Kidney (tissue), 13 donors: ENCODE measurements at regions not wholly inside any gene's neighbourhood (a gene's known extent, or its start where the extent isn't known, plus 50 kb on each side); places are given as distances from the start of the nearest gene placed in this dataset.

Experiments used
- DNase-seq, 5 donors: peaks; one replicate each; pipeline ENCODE4 v3.0.0-alpha.2; 2013 to 2020
- FAIRE-seq: peaks from 2 replicates; lab custom pipeline; 2012; peaks lifted over from hg19 to GRCh38; lab: Jason Lieb, UNC
- H3K27ac ChIP-seq, 2 donors: one replicate each; pipeline ENCODE4 v1.7.0; 2013; ENCODE audit warnings: low read depth in 2 of 2, low read length in 2 of 2, inconsistent platforms in 1 of 2
- H3K27me3 ChIP-seq: one replicate; pipeline ENCODE4 v1.7.1; 2013; ENCODE audit warnings: low read length, inconsistent platforms; ENCODE audit not compliant: control insufficient read depth, insufficient read depth
- H3K36me3 ChIP-seq, 3 donors: one replicate each; pipeline versions ENCODE4 v1.7.0 to v1.7.1; 2013; ENCODE audit warnings: low read length in 3 of 3, control low read depth in 1 of 3, inconsistent platforms in 1 of 3; ENCODE audit not compliant: insufficient read depth in 3 of 3, control insufficient read depth in 2 of 3
- H3K4me1 ChIP-seq, 3 donors: one replicate each; pipeline versions ENCODE4 v1.7.0 to v1.7.1; 2013; ENCODE audit warnings: low read length in 3 of 3, inconsistent platforms in 1 of 3, low read depth in 1 of 3; ENCODE audit not compliant: control insufficient read depth in 2 of 3, insufficient read depth in 2 of 3
- H3K4me3 ChIP-seq, 3 donors: one replicate each; pipeline versions ENCODE4 v1.7.0 to v1.8.1; 2013; ENCODE audit warnings: low read length in 3 of 3, control low read depth in 1 of 3, inconsistent platforms in 1 of 3
- H3K9ac ChIP-seq, 3 donors: one replicate each; pipeline versions ENCODE4 v1.7.0 to v1.7.1; 2013; ENCODE audit warnings: low read length in 3 of 3, control low read depth in 1 of 3, inconsistent platforms in 1 of 3
- H3K9me3 ChIP-seq, 3 donors: one replicate each; pipeline versions ENCODE4 v1.7.0 to v1.7.1; 2013; ENCODE audit warnings: low read length in 3 of 3, control low read depth in 1 of 3, inconsistent platforms in 1 of 3; ENCODE audit not compliant: control insufficient read depth in 2 of 3, insufficient read depth in 1 of 3
- intact Hi-C: fragments of 100-400 bp; cut with DNase I; formaldehyde crosslinking; loops from one replicate; pipeline ENCODE4 v1.11.1; 2022
- TF ChIP-seq, protein P1 (sequence below): IDR thresholded peaks from 3 replicates; pipeline ENCODE4 v1.5.1; 2012; ENCODE audit warnings: mild to moderate bottlenecking, moderate library complexity, borderline replicate concordance; ENCODE audit not compliant: insufficient read depth; ENCODE audit errors: extremely low read depth
- donor health status: control.
- donor health status: control.
- donor health status: control.
- donor health status: control.
- donor health status: control.
- donor health status: DM: yes; HTN: yes; CAD: no.
- donor health status: Normal renal cell carcinoma (clear cell type).

DNA sequence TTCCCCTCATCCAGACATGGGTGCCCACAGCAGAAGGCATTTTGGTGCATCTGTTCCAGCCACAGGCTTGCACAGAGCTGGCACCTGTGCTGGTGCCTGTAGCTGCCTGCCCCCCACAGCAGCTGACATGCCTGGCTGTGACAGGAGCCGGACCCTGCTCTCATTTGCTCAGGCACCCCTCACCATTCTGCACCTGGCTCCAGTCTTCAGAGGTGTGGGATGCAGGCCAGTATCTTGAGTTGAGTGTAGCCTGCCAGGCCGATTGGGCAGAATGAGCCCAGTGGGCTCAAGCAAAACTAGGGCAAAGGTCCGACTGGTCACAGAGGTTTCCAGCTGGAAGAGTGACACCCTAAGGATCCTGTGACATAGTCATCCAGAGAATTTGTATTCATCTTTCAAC, 887.7 kb downstream of the CDH11 start:
- Histone ChIP-seq H3K9ac (no peak overlapping the region), H3K9me3 (peaks cover 0 to 7% (median 2%) of the 10 kb centered on the region in 3 donors), H3K4me3 (no peak overlapping the region), H3K36me3 (no peaks in the 10 kb centered on the region), H3K4me1 (no peaks in the 10 kb centered on the region), H3K27me3 (no peaks in the 10 kb centered on the region), H3K27ac (no peak overlapping the region)
- FAIRE-seq (no peak), DNase-seq (no peak)
- intact Hi-C loops, result no loop called here
- TF ChIP-seq, protein P1, sequence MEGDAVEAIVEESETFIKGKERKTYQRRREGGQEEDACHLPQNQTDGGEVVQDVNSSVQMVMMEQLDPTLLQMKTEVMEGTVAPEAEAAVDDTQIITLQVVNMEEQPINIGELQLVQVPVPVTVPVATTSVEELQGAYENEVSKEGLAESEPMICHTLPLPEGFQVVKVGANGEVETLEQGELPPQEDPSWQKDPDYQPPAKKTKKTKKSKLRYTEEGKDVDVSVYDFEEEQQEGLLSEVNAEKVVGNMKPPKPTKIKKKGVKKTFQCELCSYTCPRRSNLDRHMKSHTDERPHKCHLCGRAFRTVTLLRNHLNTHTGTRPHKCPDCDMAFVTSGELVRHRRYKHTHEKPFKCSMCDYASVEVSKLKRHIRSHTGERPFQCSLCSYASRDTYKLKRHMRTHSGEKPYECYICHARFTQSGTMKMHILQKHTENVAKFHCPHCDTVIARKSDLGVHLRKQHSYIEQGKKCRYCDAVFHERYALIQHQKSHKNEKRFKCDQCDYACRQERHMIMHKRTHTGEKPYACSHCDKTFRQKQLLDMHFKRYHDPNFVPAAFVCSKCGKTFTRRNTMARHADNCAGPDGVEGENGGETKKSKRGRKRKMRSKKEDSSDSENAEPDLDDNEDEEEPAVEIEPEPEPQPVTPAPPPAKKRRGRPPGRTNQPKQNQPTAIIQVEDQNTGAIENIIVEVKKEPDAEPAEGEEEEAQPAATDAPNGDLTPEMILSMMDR, result no peak

DNA sequence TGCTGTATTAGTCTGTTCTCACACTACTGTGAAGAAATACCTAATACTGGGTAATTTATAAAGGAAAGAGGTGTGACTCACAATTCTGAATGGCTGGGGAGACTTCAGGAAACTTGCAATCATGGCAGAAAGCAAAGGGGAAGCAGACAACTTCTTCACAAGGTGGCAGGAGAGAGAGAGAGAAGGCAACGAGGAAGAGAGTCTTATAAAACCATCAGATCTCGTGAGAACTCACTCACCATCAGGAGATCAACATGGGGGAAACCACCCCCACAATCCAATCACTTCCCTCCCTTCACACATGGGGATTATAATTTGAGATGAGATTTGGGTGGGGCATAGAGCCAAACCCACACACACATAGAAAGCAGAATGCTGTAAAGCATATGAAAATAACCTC, 896.2 kb downstream of the CDH11 start:
- intact Hi-C loops, result no loop called here
- no peak overlapping the region for H3K27ac ChIP-seq
- no peaks in the 10 kb centered on the region for H3K36me3 ChIP-seq
- FAIRE-seq, result no peak
- no peaks in the 10 kb centered on the region for H3K27me3 ChIP-seq
- H3K4me3 ChIP-seq, result no peak overlapping the region
- peaks cover 0 to 3% (median 0%) of the 10 kb centered on the region in 3 donors for H3K9me3 ChIP-seq
- H3K9ac ChIP-seq, result no peak overlapping the region
- DNase-seq, result no peak
- TF ChIP-seq, protein P1, result no peak
- no peaks in the 10 kb centered on the region for H3K4me1 ChIP-seq

DNA sequence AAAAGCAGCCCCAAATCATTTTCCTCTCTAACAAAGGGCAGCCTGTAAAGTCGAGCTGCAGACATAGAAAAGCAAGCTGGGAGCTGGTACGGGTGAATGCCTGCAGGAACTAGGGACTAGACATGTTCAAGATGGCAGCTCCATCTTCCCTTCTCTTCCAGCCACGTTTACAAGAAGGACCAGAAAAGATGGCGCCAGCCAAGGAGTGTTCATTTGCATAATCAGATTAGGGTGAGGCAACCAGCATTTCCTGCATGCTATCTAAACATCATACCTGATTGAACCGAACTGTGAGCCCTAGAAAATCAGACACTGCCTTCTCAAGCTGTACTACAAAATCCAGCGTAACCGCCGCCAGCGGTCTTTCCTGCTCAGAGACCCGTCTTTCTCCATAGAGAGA, 896.8 kb downstream of the CDH11 start:
- Histone ChIP-seq H3K27ac (no peak overlapping the region), H3K9me3 (peaks cover 0 to under 1% (median 0%) of the 10 kb centered on the region in 3 donors), H3K9ac (no peak overlapping the region), H3K4me1 (no peaks in the 10 kb centered on the region), H3K4me3 (no peak overlapping the region), H3K36me3 (no peaks in the 10 kb centered on the region), H3K27me3 (no peaks in the 10 kb centered on the region)
- DNase-seq (no peak), FAIRE-seq (no peak)
- TF ChIP-seq, protein P1, result no peak
- intact Hi-C loops, result no loop called here
